HCT116 (cell line): ENCODE measurements at regions not wholly inside any gene's neighbourhood (a gene's known extent, or its start where the extent isn't known, plus 50 kb on each side); places are given as distances from the start of the nearest gene placed in this dataset.
"Not testable (repeated sequence)": the region's sequence is repeated elsewhere in the genome, so short reads cannot be mapped to it uniquely, and the experiment has no call there.

Experiments
- CEBPB ChIP-seq: IDR thresholded peaks from 2 replicates; pipeline ENCODE4 v1.6.1; 2012; ENCODE audit warnings: low read depth
- CTCF ChIP-seq, 3 experiments: fragments of 200-600 bp in 1 of 3; sonication (generic) in 1 of 3; IDR thresholded peaks in 2 of 3; conservative IDR thresholded peaks in 1 of 3; 2 replicates each; pipeline ENCODE4 v1.5.1; 2012 to 2017; ENCODE audit warnings: low read depth in 2 of 3, low read length in 2 of 3, antibody characterized with exemption in 1 of 3, borderline replicate concordance in 1 of 3, control low read depth in 1 of 3, mild to moderate bottlenecking in 1 of 3, mixed read lengths in 1 of 3, mixed run types in 1 of 3, moderate library complexity in 1 of 3; ENCODE audit not compliant: insufficient read depth in 1 of 3
- EGR1 ChIP-seq: IDR thresholded peaks from 2 replicates; pipeline ENCODE4 v1.6.1; 2012; ENCODE audit warnings: low read depth
- MAX ChIP-seq: IDR thresholded peaks from 2 replicates; pipeline ENCODE4 v1.6.1; 2012
- POLR2A ChIP-seq: IDR thresholded peaks from 2 replicates; pipeline ENCODE4 v1.7.0; 2011; ENCODE audit warnings: borderline replicate concordance; ENCODE audit not compliant: insufficient read depth, insufficient read length; ENCODE audit errors: extremely low read depth
- POLR2AphosphoS5 ChIP-seq: IDR thresholded peaks from 2 replicates; pipeline ENCODE4 v1.6.1; 2011; ENCODE audit warnings: mild to moderate bottlenecking, low read depth, low read length, moderate library complexity
- REST ChIP-seq: IDR thresholded peaks from 2 replicates; pipeline ENCODE4 v1.6.1; 2012; ENCODE audit warnings: low read depth
- SIN3A ChIP-seq: IDR thresholded peaks from 2 replicates; pipeline ENCODE4 v1.6.1; 2012; ENCODE audit warnings: low read depth
- SP1 ChIP-seq: IDR thresholded peaks from 2 replicates; pipeline ENCODE4 v1.6.1; 2012; ENCODE audit warnings: low read depth
- YY1 ChIP-seq: IDR thresholded peaks from 2 replicates; pipeline ENCODE4 v1.6.1; 2011; ENCODE audit warnings: low read length, low read depth, moderate library complexity, mild to moderate bottlenecking; ENCODE audit not compliant: insufficient replicate concordance; ENCODE audit errors: extremely low read depth

- not testable (repeated sequence) for TF ChIP-seq POLR2A; CTCF (IDR thresholded peaks at IDR 0.05 in 2 of 3, conservative IDR thresholded peaks at IDR 0.05 in 1 of 3; ENCODE audit: borderline replicate concordance in 1 of 3, insufficient read depth in 1 of 3, low read depth in 2 of 3, low read length in 2 of 3); MAX; POLR2AphosphoS5; EGR1; SIN3A; YY1; REST; CEBPB; SP1
Measured at GRCh38 chr4:116619508-116619907, 465.9 kb downstream of the TRAM1L1 start.
